AML-193 (cell line): ENCODE measurements at regions not wholly inside any gene's neighbourhood (a gene's known extent, or its start where the extent isn't known, plus 50 kb on each side); places are given as distances from the start of the nearest gene placed in this dataset.
"Not testable (repeated sequence)": the region's sequence is repeated elsewhere in the genome, so short reads cannot be mapped to it uniquely, and the experiment has no call there.

Experiments used
- DNase-seq, 2 experiments: peaks; one replicate each; lab custom pipeline; 2025; lab: John Stamatoyannopoulos, UW

GRCh38 chr5:158516521-158516920, 583.2 kb downstream of the EBF1 start:
- DNase-seq: no peak

- DNase-seq: no peak
Observed at GRCh38 chr5:158514986-158515359, 584.7 kb downstream of the EBF1 start.

- DNase-seq: no peak
Observed at GRCh38 chr5:158514319-158514985, 585.3 kb downstream of the EBF1 start.

- DNase-seq: no peak
Observed at GRCh38 chr5:158513490-158514318, 586.0 kb downstream of the EBF1 start.

- DNase-seq: no peak
Observed at GRCh38 chr5:158511454-158511853, 588.3 kb downstream of the EBF1 start.

GRCh38 chr5:158510479-158510878, 589.2 kb downstream of the EBF1 start:
- DNase-seq: no peak

- DNase-seq: no peak
Observed at GRCh38 chr5:158506648-158507047, 593.1 kb downstream of the EBF1 start.

- peak; percentile 70 to 73 for DNase-seq
Observed at GRCh38 chr5:158502686-158503085, 597.0 kb downstream of the EBF1 start.

- no peak for DNase-seq
Observed at GRCh38 chr5:158499892-158500418, 599.8 kb downstream of the EBF1 start.

GRCh38 chr5:158499075-158499891, 600.4 kb downstream of the EBF1 start:
- DNase-seq: no peak

- DNase-seq: no peak
Observed at GRCh38 chr5:158496624-158497023, 603.1 kb downstream of the EBF1 start.

- no peak for DNase-seq
Observed at GRCh38 chr5:158494541-158494940, 605.2 kb downstream of the EBF1 start.

GRCh38 chr5:158494044-158494443, 605.7 kb downstream of the EBF1 start:
- DNase-seq: not testable (repeated sequence)

- DNase-seq: no peak
Observed at GRCh38 chr5:158492841-158493242, 606.9 kb downstream of the EBF1 start.

- DNase-seq: no peak
Observed at GRCh38 chr5:158492136-158492535, 607.6 kb downstream of the EBF1 start.

- no peak for DNase-seq
Observed at GRCh38 chr5:158487664-158488063, 612.1 kb downstream of the EBF1 start.

- DNase-seq: no peak
Observed at GRCh38 chr5:158487156-158487555, 612.6 kb downstream of the EBF1 start.

GRCh38 chr5:158486566-158486965, 613.1 kb downstream of the EBF1 start:
- DNase-seq: no peak

- no peak for DNase-seq
Observed at GRCh38 chr5:158485604-158486081, 614.1 kb downstream of the EBF1 start.

- no peak for DNase-seq
Observed at GRCh38 chr5:158485047-158485446, 614.7 kb downstream of the EBF1 start.

- no peak for DNase-seq
Observed at GRCh38 chr5:158484150-158484549, 615.6 kb downstream of the EBF1 start.

GRCh38 chr5:158483281-158483860, 616.3 kb downstream of the EBF1 start:
- no peak for DNase-seq
